ENCODE measurements at regions not wholly inside any gene's neighbourhood (a gene's known extent, or its start where the extent isn't known, plus 50 kb on each side); places are given as distances from the start of the nearest gene placed in this dataset.

DNA sequence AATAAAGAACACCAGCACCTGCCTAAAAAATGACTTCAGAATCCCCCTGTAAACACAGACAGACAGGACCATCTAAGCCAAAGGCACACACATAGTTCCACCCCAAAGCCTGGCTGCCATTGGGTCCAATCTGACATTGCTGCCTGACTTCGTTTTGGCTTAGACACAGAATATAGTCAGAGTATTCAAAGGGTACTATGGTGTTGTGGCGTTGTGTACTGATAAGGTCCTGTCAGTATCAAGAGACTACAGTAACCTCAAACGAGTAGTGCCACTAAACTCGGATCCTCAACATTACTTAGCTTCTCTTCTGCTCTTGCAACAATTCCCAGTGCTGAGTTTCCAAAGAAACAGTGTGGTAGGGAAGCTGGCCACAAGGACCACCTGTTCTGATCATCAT lies 169.3 kb upstream of the NR5A2 start:
- Histone ChIP-seq H3K4me3 (ENCODE audit: low read depth, low read length) (no peak overlapping the region), H3K27me3 (peaks cover 18% of the 10 kb centered on the region), H3K36me3 (no peaks in the 10 kb centered on the region), H3K4me1 (no peaks in the 10 kb centered on the region), H3K9me3 (no peaks in the 10 kb centered on the region)
- no peak for DNase-seq
- no peak for TF ChIP-seq CTCF (IDR thresholded peaks at IDR 0.05; ENCODE audit: low read depth, low read length)

- no peak for TF ChIP-seq CTCF (IDR thresholded peaks at IDR 0.05; ENCODE audit: low read depth, low read length)
- peaks cover 18% of the 10 kb centered on the region for H3K27me3 ChIP-seq
- H3K9me3 ChIP-seq = no peaks in the 10 kb centered on the region
- no peaks in the 10 kb centered on the region for H3K4me1 ChIP-seq
- no peaks in the 10 kb centered on the region for H3K36me3 ChIP-seq
- H3K4me3 ChIP-seq (ENCODE audit: low read depth, low read length) = no peak overlapping the region
- DNase-seq = no peak
Measured at GRCh38 chr1:199858856-199859255, 168.7 kb upstream of the NR5A2 start.

DNA sequence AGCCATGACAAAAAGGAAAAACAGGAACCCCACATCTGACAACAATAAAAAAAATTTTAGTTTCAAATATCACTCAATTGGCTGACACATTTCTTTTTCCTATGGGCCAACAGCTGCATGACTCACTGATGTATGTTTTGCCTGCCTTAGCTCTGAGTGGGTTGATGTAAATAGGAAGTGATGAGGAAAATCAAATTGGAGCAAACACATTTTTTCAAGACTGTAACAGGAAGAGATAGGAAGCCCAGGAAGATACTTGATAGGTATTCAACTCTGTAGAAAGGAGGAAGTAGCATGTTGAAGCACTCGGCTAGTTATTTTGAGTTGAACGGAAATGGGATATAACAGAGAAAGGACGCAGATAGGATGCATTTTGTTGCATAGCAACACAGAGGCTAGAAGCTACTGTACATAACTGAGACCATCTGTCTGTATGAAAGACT lies 168.0 kb upstream of the NR5A2 start:
- H3K27me3 ChIP-seq = peaks cover 18% of the 10 kb centered on the region
- no peaks in the 10 kb centered on the region for H3K4me1 ChIP-seq
- no peaks in the 10 kb centered on the region for H3K36me3 ChIP-seq
- no peak for DNase-seq
- H3K4me3 ChIP-seq (ENCODE audit: low read depth, low read length) = no peak overlapping the region
- TF ChIP-seq CTCF (IDR thresholded peaks at IDR 0.05; ENCODE audit: low read depth, low read length) = no peak
- H3K9me3 ChIP-seq = no peaks in the 10 kb centered on the region

GRCh38 chr1:199861020-199861795 lies 166.3 kb upstream of the NR5A2 start:
- no peak for DNase-seq

GRCh38 chr1:199862047-199862446 lies 165.5 kb upstream of the NR5A2 start:
- Histone ChIP-seq H3K27me3 (peaks cover 29% of the 10 kb centered on the region), H3K9me3 (no peaks in the 10 kb centered on the region), H3K4me3 (ENCODE audit: low read depth, low read length) (no peak overlapping the region), H3K4me1 (no peaks in the 10 kb centered on the region), H3K36me3 (no peaks in the 10 kb centered on the region)
- no peak for DNase-seq
- TF ChIP-seq CTCF (IDR thresholded peaks at IDR 0.05; ENCODE audit: low read depth, low read length) = no peak

More at GRCh38 chr1:199861020-199861795, 166.3 kb upstream of the NR5A2 start:
- no peaks in the 10 kb centered on the region for H3K4me1 ChIP-seq
- no peaks in the 10 kb centered on the region for H3K9me3 ChIP-seq
- H3K4me3 ChIP-seq (ENCODE audit: low read depth, low read length) = no peak overlapping the region
- H3K27me3 ChIP-seq = peaks cover 26% of the 10 kb centered on the region
- H3K36me3 ChIP-seq = no peaks in the 10 kb centered on the region
- TF ChIP-seq CTCF (IDR thresholded peaks at IDR 0.05; ENCODE audit: low read depth, low read length) = no peak

DNA sequence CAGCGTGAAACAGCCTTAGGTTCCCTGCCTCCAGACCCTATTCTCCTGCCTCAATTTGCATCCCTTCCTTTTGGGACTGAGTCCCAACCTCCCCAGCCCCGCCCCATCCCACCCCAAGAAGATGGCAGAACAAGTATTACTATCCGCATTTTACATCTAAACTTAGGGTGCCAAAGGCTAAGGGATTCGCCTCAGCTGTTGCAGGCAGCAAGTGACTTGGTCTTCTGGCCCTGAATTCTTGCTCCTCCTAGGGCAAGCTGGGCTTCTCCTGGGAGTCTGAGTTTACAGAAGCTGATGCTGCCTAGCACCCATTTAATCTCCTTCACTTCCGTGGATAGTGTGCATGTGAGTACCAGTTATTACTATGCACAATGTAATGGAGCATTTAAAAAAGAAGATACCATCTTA lies 161.3 kb upstream of the NR5A2 start:
- Histone ChIP-seq H3K27me3 (peaks cover 25% of the 10 kb centered on the region), H3K4me3 (ENCODE audit: low read depth, low read length) (no peak overlapping the region), H3K36me3 (no peaks in the 10 kb centered on the region), H3K4me1 (no peaks in the 10 kb centered on the region), H3K9me3 (no peaks in the 10 kb centered on the region)
- no peak for TF ChIP-seq CTCF (IDR thresholded peaks at IDR 0.05; ENCODE audit: low read depth, low read length)
- no peak for DNase-seq

All from BE2C (cell line).